ENCODE measurements at regions not wholly inside any gene's neighbourhood (a gene's known extent, or its start where the extent isn't known, plus 50 kb on each side); places are given as distances from the start of the nearest gene placed in this dataset.

DNA sequence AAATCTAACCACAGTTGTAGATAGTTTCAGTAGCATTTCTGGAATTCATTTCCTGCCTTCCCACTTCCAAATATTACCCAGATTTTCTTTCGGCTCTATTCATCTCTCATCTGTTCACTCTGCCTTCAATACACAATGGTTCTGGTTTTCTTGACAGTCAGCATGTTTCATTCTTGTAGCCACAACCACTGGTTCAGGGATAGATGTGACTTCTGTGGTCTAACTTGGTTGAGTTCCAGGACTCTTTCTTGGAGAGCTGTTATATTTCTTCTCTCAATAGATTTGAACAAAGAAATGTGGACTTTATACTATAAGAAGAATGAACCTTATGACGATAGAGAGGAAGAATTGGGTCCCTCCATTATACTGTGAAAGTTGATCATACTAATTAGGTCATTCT, 228.8 kb downstream of the NSUN3 start:
- TF ChIP-seq, protein P1, sequence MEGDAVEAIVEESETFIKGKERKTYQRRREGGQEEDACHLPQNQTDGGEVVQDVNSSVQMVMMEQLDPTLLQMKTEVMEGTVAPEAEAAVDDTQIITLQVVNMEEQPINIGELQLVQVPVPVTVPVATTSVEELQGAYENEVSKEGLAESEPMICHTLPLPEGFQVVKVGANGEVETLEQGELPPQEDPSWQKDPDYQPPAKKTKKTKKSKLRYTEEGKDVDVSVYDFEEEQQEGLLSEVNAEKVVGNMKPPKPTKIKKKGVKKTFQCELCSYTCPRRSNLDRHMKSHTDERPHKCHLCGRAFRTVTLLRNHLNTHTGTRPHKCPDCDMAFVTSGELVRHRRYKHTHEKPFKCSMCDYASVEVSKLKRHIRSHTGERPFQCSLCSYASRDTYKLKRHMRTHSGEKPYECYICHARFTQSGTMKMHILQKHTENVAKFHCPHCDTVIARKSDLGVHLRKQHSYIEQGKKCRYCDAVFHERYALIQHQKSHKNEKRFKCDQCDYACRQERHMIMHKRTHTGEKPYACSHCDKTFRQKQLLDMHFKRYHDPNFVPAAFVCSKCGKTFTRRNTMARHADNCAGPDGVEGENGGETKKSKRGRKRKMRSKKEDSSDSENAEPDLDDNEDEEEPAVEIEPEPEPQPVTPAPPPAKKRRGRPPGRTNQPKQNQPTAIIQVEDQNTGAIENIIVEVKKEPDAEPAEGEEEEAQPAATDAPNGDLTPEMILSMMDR (IDR thresholded peaks at IDR 0.05), result no peak
- TF ChIP-seq POLR2AphosphoS5 (IDR thresholded peaks at IDR 0.05), result no peak
- no peak for TF ChIP-seq EP300 (IDR thresholded peaks at IDR 0.05)
